OCI-LY3 (cell line): ENCODE measurements at regions not wholly inside any gene's neighbourhood (a gene's known extent, or its start where the extent isn't known, plus 50 kb on each side); places are given as distances from the start of the nearest gene placed in this dataset.

ENCODE experiments used
- EZH2phosphoT487 ChIP-seq: fragments of 200-600 bp; shearing (Covaris generic); IDR thresholded peaks from 2 replicates; pipeline ENCODE4 v1.6.1; 2018; ENCODE audit warnings: antibody characterized with exemption, mixed run types, low read depth
- TF ChIP-seq, protein P1 (sequence below): fragments of 200-600, 300-600 bp; sonication (generic); IDR thresholded peaks from 2 replicates; pipeline ENCODE4 v1.5.1; 2014; ENCODE audit warnings: antibody characterized with exemption, low read length, low read depth

DNA sequence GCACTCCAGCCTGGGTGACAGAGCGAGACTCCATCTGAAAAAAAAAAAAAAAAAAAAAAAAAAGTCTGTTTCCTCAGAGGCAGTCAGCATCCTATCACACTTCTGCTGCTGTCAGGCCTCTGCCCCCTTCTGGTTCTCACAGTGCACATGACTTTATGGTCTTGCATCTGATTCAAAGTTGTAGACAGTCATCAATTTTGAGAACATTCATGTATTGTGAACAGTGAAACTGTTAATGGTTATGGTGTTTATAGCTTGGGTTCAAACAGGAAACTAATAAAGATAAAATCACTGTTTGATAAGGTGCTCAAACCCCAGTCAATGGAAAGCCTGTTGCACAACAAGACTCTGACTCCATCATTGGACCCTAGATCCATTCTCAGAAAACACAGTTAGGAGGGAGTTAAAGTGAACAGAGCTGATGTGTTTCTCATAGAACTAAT is 61.4 kb downstream of the FOXD1 start:
- TF ChIP-seq, protein P1, sequence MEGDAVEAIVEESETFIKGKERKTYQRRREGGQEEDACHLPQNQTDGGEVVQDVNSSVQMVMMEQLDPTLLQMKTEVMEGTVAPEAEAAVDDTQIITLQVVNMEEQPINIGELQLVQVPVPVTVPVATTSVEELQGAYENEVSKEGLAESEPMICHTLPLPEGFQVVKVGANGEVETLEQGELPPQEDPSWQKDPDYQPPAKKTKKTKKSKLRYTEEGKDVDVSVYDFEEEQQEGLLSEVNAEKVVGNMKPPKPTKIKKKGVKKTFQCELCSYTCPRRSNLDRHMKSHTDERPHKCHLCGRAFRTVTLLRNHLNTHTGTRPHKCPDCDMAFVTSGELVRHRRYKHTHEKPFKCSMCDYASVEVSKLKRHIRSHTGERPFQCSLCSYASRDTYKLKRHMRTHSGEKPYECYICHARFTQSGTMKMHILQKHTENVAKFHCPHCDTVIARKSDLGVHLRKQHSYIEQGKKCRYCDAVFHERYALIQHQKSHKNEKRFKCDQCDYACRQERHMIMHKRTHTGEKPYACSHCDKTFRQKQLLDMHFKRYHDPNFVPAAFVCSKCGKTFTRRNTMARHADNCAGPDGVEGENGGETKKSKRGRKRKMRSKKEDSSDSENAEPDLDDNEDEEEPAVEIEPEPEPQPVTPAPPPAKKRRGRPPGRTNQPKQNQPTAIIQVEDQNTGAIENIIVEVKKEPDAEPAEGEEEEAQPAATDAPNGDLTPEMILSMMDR, result no peak
- no peak for TF ChIP-seq EZH2phosphoT487
